ENCODE measurements at regions not wholly inside any gene's neighbourhood (a gene's known extent, or its start where the extent isn't known, plus 50 kb on each side); places are given as distances from the start of the nearest gene placed in this dataset.
"Not testable (repeated sequence)": the region's sequence is repeated elsewhere in the genome, so short reads cannot be mapped to it uniquely, and the experiment has no call there.

DNA sequence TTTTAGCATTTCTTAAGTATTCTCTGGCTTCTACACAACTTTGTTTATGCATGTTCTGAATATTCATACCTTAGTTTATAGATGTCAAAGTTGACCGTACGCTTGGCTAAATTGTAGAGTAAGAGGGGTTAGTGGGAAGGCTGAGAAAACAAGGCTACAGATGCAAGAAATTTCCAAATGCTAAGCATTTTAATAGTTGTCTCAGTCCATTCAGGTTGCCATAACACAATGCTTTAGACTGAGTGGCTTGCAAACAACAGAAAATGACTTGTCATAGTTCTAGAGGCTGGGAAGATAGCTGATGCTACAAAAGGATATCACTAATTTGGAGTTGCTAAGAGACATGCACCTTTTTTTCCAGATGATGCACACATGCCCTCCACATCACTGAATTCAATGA lies 53.0 kb upstream of the C1QTNF3 start:
- DNase-seq (ENCODE audit: low read depth), result not testable (repeated sequence)

DNA sequence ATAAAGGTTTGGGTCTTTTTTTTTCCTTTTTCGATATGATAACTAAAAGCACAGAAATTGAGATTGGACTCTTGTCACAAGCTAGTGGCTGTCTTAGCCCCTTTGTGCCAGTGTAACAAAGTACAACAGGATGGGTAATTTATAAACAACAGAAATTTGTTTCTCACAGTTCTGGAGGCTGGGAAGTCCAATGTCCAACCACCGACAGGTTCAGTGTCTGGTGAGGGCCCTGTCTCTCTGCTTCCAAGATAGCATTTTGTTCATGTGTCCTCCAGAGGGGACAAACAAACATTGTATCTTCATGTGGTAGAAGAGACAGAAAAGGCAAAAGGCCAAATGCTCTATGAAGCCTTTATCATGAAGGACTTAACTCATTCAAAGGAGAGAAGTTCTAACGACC lies 56.9 kb upstream of the C1QTNF3 start:
- not testable (repeated sequence) for DNase-seq (ENCODE audit: low read depth)

DNA sequence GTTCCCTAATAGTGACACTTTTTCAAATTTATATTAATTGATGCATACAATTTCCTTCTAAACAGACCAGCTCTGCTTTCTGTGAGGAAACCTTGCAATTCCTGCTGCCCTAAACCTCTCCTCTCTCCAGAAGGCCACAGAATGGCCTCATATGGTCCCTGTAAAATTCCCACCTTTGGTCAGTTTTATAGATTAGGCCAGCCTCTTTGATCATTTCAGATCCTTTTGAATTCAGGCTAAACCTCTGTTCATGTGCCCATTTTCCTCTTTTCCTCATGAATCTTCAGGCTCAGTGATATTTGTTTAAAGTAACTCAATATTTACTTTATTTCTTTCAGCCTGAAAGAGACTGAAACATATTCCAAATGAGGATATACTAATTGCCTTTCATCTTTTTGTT lies 58.6 kb upstream of the C1QTNF3 start:
- DNase-seq (ENCODE audit: low read depth), result not testable (repeated sequence)

DNA sequence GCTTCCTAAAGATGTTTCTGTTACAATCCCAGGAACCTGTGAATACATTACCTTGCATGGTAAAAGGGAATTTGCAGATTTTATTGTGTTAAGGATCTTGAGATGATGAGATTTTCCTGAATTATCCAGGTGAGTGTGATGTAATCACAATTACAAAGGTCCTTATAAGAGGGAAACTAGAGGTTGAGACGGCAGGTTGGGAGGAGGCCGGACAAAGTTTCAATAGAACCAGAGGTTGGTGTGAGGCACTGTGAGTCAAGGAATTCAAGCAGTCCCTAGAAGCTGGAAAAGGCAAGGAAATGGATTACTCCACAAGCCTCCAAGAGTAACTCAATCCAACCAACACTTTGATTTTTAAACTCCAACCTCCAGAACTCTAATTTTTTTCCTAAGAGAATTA lies 65.9 kb upstream of the C1QTNF3 start:
- not testable (repeated sequence) for DNase-seq (ENCODE audit: low read depth)

DNA sequence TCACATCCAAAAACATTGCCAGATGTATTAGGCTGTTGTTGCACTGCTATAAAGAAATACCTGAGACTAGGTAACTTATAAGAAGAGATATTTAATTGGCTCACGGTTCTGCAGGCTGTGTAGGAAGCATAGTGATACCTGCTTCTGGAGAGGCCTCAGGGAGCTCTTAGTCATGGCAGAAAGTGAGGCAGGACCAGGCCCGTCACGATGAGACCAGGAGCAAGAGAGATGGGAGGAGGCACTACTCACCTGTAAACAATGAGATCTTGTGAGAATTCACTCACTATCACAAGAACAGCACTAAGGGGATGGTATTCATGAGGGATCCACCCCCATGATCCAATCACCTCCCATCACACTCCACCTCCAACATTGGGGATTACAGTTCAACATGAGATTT lies 81.3 kb upstream of the C1QTNF3 start:
- not testable (repeated sequence) for DNase-seq (ENCODE audit: low read depth)

DNA sequence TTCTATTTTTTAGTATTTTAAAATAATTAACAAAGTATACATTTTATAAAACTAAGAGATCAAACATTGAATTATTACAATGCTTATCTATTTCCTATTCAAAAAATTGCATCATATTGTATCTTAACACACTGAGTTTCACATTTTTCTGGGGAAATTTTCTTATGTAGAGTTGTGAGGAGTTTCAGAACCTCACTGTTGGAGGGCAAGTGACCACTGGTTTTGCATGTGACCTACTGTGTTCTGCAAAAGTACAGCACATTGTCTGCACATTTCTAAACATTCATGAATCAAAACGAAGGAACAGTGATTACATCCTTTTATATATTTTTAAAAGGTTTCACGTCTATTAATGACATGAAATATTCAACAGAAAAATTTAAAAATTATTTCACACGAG lies 82.3 kb upstream of the C1QTNF3 start:
- not testable (repeated sequence) for DNase-seq (ENCODE audit: low read depth)

DNA sequence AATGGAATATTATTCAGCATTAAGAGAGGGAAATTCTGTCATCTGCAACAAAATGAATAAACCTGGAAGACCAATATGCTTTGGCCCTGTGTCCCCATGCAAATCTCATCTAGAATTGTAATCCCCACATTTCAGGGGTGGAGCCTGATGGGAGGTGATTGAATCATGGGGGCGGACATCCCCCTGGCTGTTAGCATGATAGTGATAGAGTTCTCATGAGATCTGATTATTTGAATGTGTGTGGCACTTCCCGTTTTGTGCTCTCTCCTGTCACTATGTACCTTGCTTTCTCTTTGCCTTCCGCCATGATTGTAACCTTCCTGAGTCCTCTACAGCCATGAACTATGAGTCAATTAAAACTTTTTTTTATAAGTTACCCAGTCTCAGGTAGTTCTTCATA lies 83.7 kb upstream of the C1QTNF3 start:
- DNase-seq (ENCODE audit: low read depth), result not testable (repeated sequence)

DNA sequence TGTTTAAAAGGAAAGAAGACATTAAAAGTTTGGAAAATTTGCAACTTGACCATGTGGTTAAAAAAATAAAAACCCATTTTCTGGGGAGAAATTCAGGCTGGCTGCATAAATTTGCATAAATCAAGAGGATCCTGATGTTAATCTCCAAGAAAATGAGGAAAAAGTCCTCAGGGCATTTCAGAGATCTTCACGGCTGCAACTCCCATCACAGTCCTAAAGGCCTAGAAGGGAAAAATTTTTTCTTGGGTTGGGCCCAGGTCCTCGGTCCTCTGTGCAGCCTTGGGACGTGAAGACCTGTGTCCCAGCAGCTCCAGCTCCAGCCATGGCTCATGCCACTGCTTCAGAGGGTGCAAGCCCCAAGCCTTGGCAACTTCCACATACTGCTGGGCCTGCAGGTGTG lies 84.8 kb upstream of the C1QTNF3 start:
- not testable (repeated sequence) for DNase-seq (ENCODE audit: low read depth)

DNA sequence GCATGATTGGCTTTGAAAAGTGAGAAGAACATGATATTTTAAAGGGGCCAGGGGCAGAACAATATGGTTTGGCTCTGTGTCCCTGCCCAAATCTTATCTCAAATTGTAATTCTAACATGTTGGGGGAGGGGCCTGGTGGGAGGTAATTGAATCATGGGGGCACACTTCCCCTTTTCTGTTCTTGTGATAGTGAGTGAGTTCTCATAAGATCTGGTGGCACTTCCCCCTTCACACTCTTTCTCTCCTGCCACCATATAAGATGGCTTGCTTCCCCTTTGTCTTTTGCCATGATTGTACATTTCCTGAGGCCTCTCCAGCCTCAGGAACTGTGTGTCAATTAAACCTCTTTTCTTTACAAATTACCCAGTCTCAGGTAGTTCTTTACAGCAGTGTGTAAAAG lies 85.9 kb upstream of the C1QTNF3 start:
- not testable (repeated sequence) for DNase-seq (ENCODE audit: low read depth)

DNA sequence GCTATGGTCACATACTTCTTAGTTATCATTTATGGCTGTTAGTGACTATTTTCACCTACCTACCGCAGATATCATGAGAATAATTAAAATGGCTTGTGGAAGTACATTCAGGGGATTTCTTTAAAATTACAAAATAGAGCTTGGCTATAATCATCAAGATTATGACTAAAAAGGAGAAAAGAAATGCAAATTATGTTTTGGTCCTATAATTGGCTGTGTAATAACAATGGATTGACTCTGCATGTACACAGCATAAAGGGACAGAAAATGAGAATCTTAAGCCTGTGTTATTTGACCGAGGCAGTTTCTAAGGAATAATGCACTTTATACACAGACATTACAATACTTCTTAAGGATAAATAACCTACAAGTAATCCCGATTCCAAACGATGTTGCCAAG lies 112.0 kb upstream of the C1QTNF3 start:
- not testable (repeated sequence) for DNase-seq (ENCODE audit: low read depth)

DNA sequence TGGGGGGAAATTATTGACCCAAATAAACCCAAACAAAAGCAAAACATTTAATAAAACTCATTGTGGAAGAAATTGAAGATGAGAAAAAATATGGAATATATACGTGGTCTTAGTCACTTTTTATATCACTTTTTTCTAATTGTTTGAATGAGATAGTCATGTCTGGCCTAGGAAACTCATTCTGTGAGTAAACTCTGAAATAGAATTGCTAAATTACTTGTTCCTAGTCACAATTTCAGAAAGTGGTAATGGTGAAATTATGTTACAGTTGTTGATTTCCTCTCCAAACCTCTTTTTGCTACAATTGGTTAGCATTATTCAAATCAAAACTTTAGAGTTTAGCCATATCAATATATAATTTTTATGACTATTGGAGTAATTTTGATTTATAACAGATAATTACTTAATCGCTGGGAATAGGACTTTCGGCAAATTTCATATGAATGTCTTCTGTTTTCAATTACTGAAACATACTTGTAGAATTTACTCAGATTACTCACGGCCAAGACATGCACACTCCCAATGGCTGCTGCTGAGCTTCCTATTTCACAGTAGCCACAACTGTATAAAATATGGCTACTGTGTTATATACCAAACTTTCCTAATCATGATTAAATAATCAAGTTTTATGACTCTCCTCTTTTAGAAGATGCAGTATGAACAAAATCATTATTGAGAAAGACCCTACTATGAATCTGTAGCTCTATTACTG lies 113.8 kb upstream of the C1QTNF3 start:
- peak; percentile 57 for DNase-seq (ENCODE audit: low read depth)

DNA sequence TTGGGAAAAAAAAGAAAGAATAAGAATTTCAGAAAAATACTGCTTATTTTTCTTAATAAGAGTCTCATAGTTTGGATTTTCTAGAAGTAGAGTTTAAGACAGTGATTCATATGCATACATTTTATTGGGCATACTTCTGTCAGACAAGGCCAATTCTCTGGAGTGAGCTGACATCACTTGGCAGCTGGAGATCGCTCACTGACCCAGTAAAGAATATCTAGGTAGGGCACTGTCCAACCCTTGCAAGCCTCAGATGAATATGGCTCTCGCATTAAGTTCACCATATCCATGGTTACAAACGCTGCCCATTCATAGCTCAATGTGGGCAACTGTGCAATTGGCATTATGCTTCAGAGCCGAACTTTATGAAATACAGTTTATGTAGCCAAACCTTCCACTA lies 117.9 kb upstream of the C1QTNF3 start:
- DNase-seq (ENCODE audit: low read depth), result not testable (repeated sequence)

DNA sequence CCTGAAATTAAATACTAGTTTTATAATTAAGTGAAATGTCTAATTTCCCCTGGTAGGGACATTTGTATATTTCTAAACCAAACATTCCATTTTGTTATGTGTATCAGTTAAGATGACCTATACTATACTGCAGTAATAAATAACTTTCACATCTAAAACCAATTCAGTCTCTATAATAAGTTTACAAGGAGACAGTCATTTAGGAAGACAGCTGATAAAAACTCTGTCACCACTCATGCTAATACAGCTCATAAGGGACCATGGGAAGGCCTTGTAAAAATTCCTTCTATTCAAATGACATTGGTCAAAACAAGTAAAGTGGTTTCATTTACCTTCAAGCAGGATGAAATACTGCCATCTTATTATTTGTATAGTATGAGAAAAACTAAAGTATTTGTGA lies 128.4 kb upstream of the C1QTNF3 start:
- not testable (repeated sequence) for DNase-seq (ENCODE audit: low read depth)

DNA sequence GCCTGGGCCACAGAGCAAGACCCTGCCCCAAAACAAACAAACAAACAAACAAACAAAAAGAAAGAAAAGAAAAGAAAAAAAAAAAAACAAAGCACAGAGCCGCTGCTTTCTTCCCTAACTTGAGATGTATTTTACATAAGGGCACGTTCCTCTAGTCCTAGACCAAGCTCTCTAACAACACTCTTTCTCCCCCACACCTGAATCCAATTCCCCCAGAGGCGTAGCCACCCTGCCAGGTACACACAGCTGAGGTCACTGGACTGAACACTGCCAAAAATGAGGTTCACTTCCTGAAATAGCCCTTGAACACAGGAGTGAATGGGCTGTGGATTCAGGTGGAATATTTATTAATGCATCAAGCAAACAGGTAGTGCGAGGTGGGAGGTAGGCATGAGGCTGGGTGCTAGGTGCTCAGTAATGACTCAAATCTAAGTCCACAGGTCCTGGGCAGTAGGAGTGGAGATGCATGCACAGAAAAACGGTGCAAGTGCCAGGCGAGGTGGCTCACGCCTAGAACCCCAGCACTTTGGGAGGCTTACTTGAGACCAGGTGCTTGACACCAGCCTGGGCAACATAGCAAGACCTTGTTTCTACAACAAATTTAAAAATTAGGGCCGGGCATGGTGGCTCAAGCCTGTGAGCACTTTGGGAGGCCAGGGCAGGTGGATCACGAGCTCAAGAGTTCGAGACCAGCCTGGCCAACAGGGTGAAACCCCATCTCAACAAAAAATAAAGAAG lies 136.6 kb upstream of the C1QTNF3 start:
- DNase-seq (ENCODE audit: low read depth), result not testable (repeated sequence)

DNA sequence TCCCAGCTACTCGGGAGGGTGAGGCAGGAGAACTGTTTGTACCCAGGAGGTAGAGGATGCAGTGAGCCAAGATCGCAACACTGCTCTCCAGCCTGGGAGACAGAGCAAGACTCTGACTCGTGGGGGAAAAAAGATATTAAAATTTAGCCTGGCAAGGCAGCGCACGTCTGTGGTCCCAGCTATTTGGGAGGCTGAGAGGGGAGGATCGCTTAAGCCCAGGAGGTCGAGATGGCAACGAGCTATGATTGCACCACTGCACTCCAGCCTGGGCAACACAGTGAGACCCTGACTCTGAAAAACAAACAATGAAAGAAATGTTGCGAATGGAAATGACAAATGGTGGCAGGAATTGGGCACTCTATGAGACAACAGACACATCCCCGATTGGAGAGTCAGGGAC lies 137.2 kb upstream of the C1QTNF3 start:
- DNase-seq (ENCODE audit: low read depth), result not testable (repeated sequence)

DNA sequence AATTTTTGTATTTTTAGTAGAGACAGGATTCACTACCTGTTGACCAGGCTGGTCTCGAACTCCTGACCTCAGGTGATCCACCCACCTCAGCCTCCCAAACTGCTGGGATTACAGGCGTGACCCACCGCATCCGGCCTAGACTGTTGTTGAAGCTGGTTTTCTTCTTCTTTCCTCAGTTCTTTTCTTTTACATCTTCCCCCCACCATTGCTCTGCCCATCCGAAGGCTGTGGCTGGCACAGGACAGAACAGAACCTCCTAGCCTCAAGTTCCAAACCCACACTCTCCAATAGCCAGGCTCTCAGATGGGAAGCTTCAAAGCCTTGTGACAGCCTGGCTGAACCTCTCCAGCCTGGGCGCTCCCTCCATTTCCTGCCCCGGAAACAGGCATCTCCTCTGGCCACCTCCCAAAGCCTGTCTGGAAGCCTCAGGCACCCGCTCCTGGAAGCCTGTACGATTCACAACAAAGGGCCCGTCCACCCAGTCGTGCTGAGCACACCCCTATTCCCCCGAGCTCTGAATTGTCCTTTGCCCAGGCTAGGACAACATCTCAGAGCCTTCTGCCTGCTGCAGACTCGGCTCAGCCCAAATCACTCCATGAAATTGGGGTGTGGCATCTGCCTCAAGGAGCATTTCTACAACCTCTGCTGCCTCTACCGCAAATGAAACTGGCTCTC lies 138.1 kb upstream of the C1QTNF3 start:
- not testable (repeated sequence) for DNase-seq (ENCODE audit: low read depth)

DNA sequence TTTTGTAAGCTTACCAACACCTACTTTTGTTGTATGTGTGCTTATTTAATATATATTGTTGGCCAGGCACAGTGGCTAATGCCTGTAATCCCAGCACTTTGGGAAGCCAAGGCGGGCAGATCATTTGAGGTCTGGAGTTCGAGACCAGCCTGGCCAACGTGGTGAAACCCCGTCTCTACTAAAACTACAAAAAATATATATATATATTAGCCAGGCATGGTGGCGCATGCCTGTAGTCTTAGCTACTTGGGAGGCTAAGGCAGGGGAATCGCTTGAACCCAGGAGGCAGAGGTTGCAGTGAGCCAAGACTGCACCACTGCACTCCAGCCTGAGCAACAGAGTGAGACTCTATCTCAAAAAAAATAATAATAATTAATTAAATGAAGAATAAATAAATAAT lies 142.0 kb upstream of the C1QTNF3 start:
- not testable (repeated sequence) for DNase-seq (ENCODE audit: low read depth)

DNA sequence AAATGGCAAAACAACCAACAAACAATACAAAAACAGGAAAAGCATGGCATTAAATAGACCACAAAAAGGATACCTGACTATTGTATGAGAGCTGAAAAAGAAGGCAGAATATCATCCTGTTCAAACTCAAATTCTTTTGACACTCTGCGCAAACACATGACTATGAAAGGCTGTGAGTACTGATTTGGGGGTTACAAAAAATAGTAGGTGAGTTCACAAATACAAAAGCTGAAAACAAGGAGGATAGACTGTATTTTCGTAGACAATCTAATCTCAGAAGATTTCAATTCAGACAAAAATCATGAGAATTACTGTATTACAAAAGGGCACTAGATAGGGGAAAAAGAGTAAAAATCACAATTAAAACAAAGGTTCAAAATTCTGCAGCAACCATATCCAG lies 142.6 kb upstream of the C1QTNF3 start:
- DNase-seq (ENCODE audit: low read depth), result not testable (repeated sequence)

DNA sequence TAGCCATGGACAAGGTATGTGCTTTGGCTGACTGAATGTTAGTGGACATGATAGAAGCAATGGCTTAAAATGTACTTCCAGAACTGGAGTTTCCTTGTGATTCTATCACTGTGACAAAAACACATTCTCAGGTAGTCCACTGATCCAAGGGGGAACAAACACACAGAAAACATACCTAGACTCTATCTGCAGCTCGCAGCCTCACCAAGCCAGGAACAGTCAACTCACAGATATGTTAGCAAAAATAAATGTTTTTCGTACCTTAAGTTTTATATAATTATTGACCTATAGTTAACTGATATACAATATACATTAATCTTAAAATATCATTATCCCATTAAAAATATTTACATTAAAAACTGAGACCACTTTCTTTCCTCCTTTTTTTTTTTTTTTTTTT lies 143.1 kb upstream of the C1QTNF3 start:
- not testable (repeated sequence) for DNase-seq (ENCODE audit: low read depth)

DNA sequence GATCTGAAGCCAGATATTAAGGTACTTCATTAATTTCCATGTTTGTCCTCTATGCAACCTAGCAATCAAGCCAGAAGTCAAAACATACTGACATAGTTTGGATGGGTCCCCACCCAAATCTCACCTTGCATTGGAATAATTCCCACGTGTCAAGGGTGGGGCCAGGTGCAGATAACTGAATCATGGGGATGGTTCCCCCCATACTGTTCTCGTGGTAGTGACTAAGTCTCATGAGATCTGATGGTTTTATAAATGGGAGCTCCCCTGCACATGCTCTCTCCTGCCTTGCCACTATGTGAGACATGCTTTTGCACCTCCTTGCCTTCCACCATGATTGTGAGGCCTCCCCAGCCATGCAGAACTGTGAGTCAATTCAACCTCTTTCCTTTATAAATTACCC lies 143.9 kb upstream of the C1QTNF3 start:
- DNase-seq (ENCODE audit: low read depth), result not testable (repeated sequence)

DNA sequence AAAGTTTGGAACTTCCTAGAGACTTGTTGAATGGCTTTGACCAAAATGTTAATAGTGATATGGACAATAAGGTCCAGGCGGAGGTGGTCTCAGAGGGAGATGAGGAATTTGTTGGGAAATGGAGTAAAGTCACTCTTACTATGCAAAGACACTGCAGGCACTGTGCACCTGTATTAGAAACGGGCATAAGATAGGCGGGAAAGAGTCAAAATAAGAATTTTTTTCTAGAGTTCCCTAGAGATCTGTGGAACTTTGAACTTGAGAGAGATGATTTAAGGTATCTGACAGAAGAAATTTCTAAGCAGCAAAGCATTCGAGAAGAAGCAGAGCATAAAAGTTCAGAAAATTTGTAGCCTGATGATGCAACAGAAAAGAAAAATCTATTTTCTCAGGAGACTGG lies 144.4 kb upstream of the C1QTNF3 start:
- not testable (repeated sequence) for DNase-seq (ENCODE audit: low read depth)

DNA sequence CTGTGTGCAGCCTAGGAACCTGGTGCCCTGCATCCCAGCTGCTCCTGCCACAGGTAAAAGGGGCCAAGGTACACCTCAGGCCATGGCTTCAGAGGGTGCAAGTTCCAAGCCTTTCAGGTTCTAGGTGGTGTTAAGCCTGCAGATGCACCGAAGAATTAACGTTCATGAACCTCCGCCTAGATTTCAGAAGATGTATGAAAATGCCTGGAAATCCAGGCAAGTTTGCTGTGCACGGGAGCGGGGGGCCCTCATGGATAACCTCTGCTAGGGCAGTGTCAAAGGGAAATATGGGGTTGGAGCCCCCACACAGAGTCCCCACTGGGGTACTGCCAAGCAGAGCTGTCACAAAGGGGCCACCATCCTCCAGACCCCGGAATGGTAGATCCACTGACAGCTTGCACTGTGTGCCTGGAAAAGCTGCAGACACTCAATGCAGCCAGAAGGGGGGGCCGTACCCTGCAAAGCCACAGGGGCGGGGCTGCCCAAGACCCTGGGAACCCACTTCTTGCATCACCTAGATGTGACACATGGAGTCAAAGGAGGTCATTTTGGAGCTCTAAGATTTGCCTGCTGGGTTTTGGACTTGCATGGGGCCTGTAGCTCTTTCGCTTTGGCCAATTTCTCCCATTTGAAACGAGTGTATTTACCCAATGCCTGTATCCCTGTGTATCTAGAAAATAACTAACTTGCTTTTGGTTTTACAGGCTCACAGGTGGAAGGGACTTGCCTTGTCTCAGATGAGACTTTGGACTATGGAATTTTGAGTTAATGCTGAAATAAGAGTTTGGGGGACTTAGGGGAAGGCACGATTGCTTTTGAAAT lies 145.2 kb upstream of the C1QTNF3 start:
- peak; percentile 3 for DNase-seq (ENCODE audit: low read depth)
